Chondrocyte (in vitro differentiated cells): ENCODE measurements at regions not wholly inside any gene's neighbourhood (a gene's known extent, or its start where the extent isn't known, plus 50 kb on each side); places are given as distances from the start of the nearest gene placed in this dataset.
"Not testable (repeated sequence)": the region's sequence is repeated elsewhere in the genome, so short reads cannot be mapped to it uniquely, and the experiment has no call there.

ENCODE experiments used
- DNase-seq: peaks from one replicate; pipeline ENCODE4 v3.0.0; 2021; ENCODE audit warnings: mixed read lengths, low spot score
- H3K27ac Mint-ChIP-seq: one replicate; pipeline ENCODE4 v1.8.0; 2021; ENCODE audit warnings: mild to moderate bottlenecking, moderate library complexity, mixed read lengths; ENCODE audit not compliant: unreplicated experiment
- H3K27me3 Mint-ChIP-seq: 2 replicates; pipeline ENCODE4 v1.8.0; 2021; ENCODE audit warnings: low read depth, mixed read lengths
- H3K36me3 Mint-ChIP-seq: 2 replicates; pipeline ENCODE4 v1.8.0; 2021; ENCODE audit warnings: low read depth, mixed read lengths
- H3K4me1 Mint-ChIP-seq: 2 replicates; pipeline ENCODE4 v1.8.0; 2021; ENCODE audit warnings: low read depth, mild to moderate bottlenecking, mixed read lengths
- H3K4me3 Mint-ChIP-seq: one replicate; pipeline ENCODE4 v1.8.0; 2021; ENCODE audit warnings: mild to moderate bottlenecking, moderate library complexity, mixed read lengths; ENCODE audit not compliant: unreplicated experiment
- H3K9me3 Mint-ChIP-seq: 2 replicates; pipeline ENCODE4 v1.8.0; 2021; ENCODE audit warnings: low read depth, mixed read lengths
- CTCF ChIP-seq: fragments of 200-600 bp; sonication (generic); IDR thresholded peaks from 2 replicates; pipeline ENCODE4 v1.5.0; 2021; ENCODE audit warnings: antibody characterized with exemption, mild to moderate bottlenecking, moderate library complexity

GRCh38 chr14:44847526-44848309 lies 114.0 kb downstream of the KLHL28 start:
- peaks cover 30% of the 10 kb centered on the region for H3K27me3 Mint-ChIP-seq
- no peaks in the 10 kb centered on the region for H3K36me3 Mint-ChIP-seq
- no peaks in the 10 kb centered on the region for H3K4me1 Mint-ChIP-seq
- no peak for TF ChIP-seq CTCF
- no peak overlapping the region for H3K4me3 Mint-ChIP-seq
- H3K9me3 Mint-ChIP-seq: no peaks in the 10 kb centered on the region
- H3K27ac Mint-ChIP-seq: no peak overlapping the region
- DNase-seq: no peak

- Mint-ChIP-seq H3K27ac (no peak overlapping the region), H3K27me3 (peaks cover 26% of the 10 kb centered on the region), H3K4me1 (no peaks in the 10 kb centered on the region), H3K4me3 (no peak overlapping the region), H3K9me3 (no peaks in the 10 kb centered on the region), H3K36me3 (no peaks in the 10 kb centered on the region)
- TF ChIP-seq CTCF: peak; percentile 91
- no peak for DNase-seq
Measured at GRCh38 chr14:44846232-44846824, 115.4 kb downstream of the KLHL28 start.

GRCh38 chr14:44835928-44836327 lies 125.8 kb downstream of the KLHL28 start:
- not testable (repeated sequence) for H3K9me3 Mint-ChIP-seq, H3K4me1 Mint-ChIP-seq, H3K4me3 Mint-ChIP-seq, DNase-seq, H3K36me3 Mint-ChIP-seq, H3K27ac Mint-ChIP-seq
- H3K27me3 Mint-ChIP-seq: peaks cover 18% of the 10 kb centered on the region

- Mint-ChIP-seq H3K9me3 (no peaks in the 10 kb centered on the region), H3K4me1 (no peaks in the 10 kb centered on the region), H3K27me3 (peaks cover 12% of the 10 kb centered on the region), H3K36me3 (no peaks in the 10 kb centered on the region), H3K4me3 (no peak overlapping the region), H3K27ac (no peak overlapping the region)
- DNase-seq: no peak
- TF ChIP-seq CTCF: no peak
Measured at GRCh38 chr14:44833376-44834060, 128.2 kb downstream of the KLHL28 start.

GRCh38 chr14:44830371-44830770 lies 131.4 kb downstream of the KLHL28 start:
- TF ChIP-seq CTCF: no peak
- Mint-ChIP-seq H3K27me3 (peaks cover 8% of the 10 kb centered on the region), H3K36me3 (no peaks in the 10 kb centered on the region), H3K27ac (no peak overlapping the region), H3K9me3 (peaks cover 3% of the 10 kb centered on the region), H3K4me3 (no peak overlapping the region), H3K4me1 (no peaks in the 10 kb centered on the region)
- DNase-seq: no peak
